Loucy (cell line): ENCODE measurements at regions not wholly inside any gene's neighbourhood (a gene's known extent, or its start where the extent isn't known, plus 50 kb on each side); places are given as distances from the start of the nearest gene placed in this dataset.

ENCODE experiments used
- EZH2phosphoT487 ChIP-seq: fragments of 200-600 bp; IDR thresholded peaks from 2 replicates; pipeline ENCODE4 v1.6.1; 2018; ENCODE audit warnings: antibody characterized with exemption, mild to moderate bottlenecking, moderate library complexity, borderline replicate concordance
- TF ChIP-seq, protein P1 (sequence below): fragments of 200-600 bp; sonication (generic); conservative IDR thresholded peaks from 2 replicates; pipeline ENCODE4 v1.5.1; 2014; ENCODE audit warnings: mild to moderate bottlenecking, antibody characterized with exemption, low read length

DNA sequence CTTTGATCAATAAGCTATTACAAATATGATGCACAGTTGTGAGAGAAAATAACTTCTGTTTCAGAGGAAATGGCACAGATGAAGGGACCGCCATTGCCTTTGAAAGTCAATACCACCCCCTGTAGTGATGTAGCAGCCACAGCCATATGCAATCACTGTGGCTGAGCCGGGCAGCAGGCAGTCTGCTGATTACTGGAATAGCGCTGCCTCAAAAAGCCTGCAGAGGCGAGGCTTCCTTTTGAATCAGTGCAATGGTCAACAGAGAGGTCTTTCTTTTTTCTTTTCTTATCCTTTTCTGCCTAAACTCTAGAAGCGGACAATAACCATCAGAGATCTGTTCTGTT lies 265.1 kb upstream of the TAS2R1 start:
- TF ChIP-seq, protein P1, sequence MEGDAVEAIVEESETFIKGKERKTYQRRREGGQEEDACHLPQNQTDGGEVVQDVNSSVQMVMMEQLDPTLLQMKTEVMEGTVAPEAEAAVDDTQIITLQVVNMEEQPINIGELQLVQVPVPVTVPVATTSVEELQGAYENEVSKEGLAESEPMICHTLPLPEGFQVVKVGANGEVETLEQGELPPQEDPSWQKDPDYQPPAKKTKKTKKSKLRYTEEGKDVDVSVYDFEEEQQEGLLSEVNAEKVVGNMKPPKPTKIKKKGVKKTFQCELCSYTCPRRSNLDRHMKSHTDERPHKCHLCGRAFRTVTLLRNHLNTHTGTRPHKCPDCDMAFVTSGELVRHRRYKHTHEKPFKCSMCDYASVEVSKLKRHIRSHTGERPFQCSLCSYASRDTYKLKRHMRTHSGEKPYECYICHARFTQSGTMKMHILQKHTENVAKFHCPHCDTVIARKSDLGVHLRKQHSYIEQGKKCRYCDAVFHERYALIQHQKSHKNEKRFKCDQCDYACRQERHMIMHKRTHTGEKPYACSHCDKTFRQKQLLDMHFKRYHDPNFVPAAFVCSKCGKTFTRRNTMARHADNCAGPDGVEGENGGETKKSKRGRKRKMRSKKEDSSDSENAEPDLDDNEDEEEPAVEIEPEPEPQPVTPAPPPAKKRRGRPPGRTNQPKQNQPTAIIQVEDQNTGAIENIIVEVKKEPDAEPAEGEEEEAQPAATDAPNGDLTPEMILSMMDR: no peak
- TF ChIP-seq EZH2phosphoT487: no peak
